GM12864 (cell line): ENCODE measurements at regions not wholly inside any gene's neighbourhood (a gene's known extent, or its start where the extent isn't known, plus 50 kb on each side); places are given as distances from the start of the nearest gene placed in this dataset.
"Not testable (repeated sequence)": the region's sequence is repeated elsewhere in the genome, so short reads cannot be mapped to it uniquely, and the experiment has no call there.

ENCODE experiments used
- DNase-seq: peaks from one replicate; pipeline ENCODE4 v3.0.0-alpha.2; 2011; ENCODE audit warnings: low read depth
- H3K4me3 ChIP-seq: 2 replicates; pipeline ENCODE4 v1.5.1; 2011; ENCODE audit warnings: mild to moderate bottlenecking, low read depth, low read length, control low read depth
- CTCF ChIP-seq: IDR thresholded peaks from 2 replicates; pipeline ENCODE4 v1.5.1; 2011; ENCODE audit warnings: low read depth, mild to moderate bottlenecking, moderate library complexity, low read length, control low read depth, inconsistent platforms; ENCODE audit errors: missing control alignments

GRCh38 chr2:187884003-187884402, 329.8 kb upstream of the TFPI start:
- TF ChIP-seq CTCF = no peak
- DNase-seq = no peak
- H3K4me3 ChIP-seq = no peak overlapping the region

- no peak for TF ChIP-seq CTCF
- no peak for DNase-seq
- H3K4me3 ChIP-seq = no peak overlapping the region
Measured at GRCh38 chr2:187890690-187891089, 336.5 kb upstream of the TFPI start.

- DNase-seq = no peak
- no peak overlapping the region for H3K4me3 ChIP-seq
Measured at GRCh38 chr2:187900021-187900420, 345.8 kb upstream of the TFPI start.

GRCh38 chr2:187906021-187906420, 351.8 kb upstream of the TFPI start:
- no peak for DNase-seq
- no peak overlapping the region for H3K4me3 ChIP-seq
- no peak for TF ChIP-seq CTCF

More at GRCh38 chr2:187900021-187900420, 345.8 kb upstream of the TFPI start:
- TF ChIP-seq CTCF = no peak

- not testable (repeated sequence) for DNase-seq
Measured at GRCh38 chr2:187910922-187911321, 356.7 kb upstream of the TFPI start.

GRCh38 chr2:187912950-187913349, 358.7 kb upstream of the TFPI start:
- no peak for TF ChIP-seq CTCF
- H3K4me3 ChIP-seq = no peak overlapping the region
- DNase-seq = no peak

More at GRCh38 chr2:187910922-187911321, 356.7 kb upstream of the TFPI start:
- not testable (repeated sequence) for H3K4me3 ChIP-seq

GRCh38 chr2:187915810-187916209, 361.6 kb upstream of the TFPI start:
- DNase-seq = no peak
- H3K4me3 ChIP-seq = no peak overlapping the region
- TF ChIP-seq CTCF = no peak

- no peak for TF ChIP-seq CTCF
- no peak for DNase-seq
Measured at GRCh38 chr2:187916799-187917198, 362.6 kb upstream of the TFPI start.

More at GRCh38 chr2:187916799-187917198, 362.6 kb upstream of the TFPI start:
- H3K4me3 ChIP-seq = no peak overlapping the region
